ENCODE measurements at regions not wholly inside any gene's neighbourhood (a gene's known extent, or its start where the extent isn't known, plus 50 kb on each side); places are given as distances from the start of the nearest gene placed in this dataset.
"Not testable (repeated sequence)": the region's sequence is repeated elsewhere in the genome, so short reads cannot be mapped to it uniquely, and the experiment has no call there.

DNA sequence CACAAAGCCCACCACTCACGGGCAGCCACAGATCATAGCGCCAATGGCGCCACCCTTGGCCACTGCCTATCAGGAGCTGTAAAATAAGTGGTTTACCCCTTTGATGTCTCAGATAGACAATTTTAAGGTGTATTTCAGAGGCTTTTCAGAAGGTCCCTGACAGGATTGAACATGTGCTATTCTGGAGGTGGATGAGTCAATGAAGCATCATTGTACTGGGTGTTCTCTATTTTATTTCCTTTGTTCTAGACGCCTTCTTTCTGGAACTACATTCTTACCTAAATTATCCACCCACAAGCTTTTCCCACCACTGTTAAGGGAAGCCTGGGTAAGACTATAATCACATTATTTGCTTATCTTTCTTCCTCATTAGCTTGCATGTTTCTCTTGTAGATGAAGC, 1351.6 kb downstream of the NLGN4Y start:
- TF ChIP-seq YY1 (IDR thresholded peaks at IDR 0.05; ENCODE audit: insufficient read depth, insufficient read length); SUZ12 (IDR thresholded peaks at IDR 0.05; ENCODE audit: extremely low read depth, insufficient read depth, insufficient read length): not testable (repeated sequence)
